ENCODE measurements at regions not wholly inside any gene's neighbourhood (a gene's known extent, or its start where the extent isn't known, plus 50 kb on each side); places are given as distances from the start of the nearest gene placed in this dataset.

DNA sequence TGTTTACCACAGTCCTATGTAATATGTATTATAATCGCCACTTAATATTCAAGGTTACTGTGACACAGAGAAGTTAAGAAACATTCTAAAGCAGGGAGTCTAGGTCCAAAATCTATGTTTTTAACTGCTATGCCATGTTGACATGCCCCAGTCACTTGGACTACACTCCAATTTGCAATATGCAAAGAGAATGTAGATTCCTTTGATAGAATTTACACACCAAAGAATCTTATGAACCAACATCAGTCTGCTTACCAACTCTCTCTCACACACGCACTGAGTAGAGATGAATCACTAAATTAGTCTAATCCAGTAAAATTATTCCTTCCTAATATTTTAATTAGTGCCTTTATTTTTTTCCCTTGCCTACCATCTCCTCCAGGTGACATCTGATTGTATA lies 266.2 kb downstream of the OLFM3 start:
- no peak for DNase-seq

- DNase-seq: no peak
Observed at GRCh38 chr1:101732261-101732660, 264.5 kb downstream of the OLFM3 start.

DNA sequence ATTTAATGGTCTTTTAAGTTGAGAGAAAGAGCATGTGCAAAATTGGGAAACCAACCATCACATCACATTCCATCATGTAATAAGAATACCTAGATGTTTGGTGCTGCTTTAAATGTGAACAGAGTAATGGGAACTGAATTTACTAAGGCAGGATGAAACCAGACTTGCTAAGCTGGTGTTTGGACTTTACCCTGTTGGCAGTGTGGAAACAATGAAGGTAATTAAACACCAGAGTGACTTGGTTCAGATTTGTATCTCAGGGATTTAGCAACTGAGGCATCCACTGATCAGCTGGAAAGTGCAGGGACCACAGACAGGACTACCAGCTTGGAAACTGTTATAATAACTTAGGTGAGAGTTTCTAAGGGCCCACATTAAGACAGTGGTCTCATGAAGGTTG lies 263.4 kb downstream of the OLFM3 start:
- no peak for DNase-seq

- DNase-seq: no peak
Observed at GRCh38 chr1:101738475-101738874, 258.3 kb downstream of the OLFM3 start.

DNA sequence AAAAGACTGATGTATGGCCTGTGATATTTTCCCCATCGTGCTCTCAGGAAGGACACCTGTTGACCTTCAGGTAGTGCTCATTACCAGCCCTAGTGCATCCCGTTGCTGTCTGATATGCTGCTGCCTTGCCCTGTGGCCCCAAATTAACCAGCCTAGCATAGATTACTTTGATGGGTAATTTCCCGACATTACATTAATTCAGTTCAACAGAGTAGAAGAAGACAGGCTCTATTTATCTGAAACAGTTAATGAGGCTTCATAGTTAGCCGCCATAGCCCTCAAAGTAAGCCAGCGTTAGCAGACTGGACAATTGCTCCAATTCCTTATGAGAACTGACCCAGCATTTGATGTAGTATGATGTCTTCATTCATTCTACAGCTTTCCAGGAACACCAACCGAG lies 257.6 kb downstream of the OLFM3 start:
- DNase-seq: no peak

DNA sequence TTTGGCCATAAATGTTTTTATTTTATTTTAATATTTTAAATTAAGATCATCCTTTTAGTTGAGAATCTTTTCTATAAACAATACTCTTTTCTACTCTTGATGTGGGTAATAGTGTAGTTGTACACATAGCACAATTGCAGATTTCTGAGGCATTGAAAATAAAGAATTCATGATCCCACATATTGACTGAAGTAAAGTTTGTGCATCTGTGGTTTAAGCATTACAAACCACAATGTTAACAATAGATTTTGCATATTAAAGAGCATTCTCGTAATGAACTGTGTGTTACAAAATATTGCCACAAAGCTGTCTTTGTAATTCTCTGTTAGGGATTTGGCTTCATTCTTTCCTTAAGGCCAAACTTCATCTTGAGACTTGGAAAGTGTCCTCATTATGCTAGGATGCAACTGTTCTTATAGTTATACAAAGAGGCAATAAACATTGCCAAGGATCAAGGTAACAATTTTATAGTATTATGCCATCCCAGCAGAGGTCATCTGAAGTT lies 256.8 kb downstream of the OLFM3 start:
- DNase-seq: no peak

DNA sequence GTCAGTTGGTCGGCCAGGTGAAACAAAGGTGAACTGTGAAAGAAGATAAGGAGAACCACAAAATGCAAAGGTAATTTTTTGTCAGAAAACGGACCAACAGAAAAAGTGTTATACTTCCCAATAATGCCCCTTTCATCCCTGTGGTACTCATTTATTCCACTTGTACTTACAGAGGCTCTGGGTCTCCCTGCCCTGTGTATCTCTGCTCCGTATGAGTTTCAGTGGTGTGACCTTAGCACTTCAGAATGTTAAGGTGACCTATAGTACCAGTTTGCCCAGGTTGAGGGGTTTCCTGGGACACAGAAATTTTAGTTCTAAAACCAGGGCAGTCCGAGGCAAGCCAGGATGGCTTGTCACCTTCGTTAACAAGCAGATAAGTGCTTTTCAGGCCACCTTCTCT lies 254.8 kb downstream of the OLFM3 start:
- DNase-seq: no peak

DNA sequence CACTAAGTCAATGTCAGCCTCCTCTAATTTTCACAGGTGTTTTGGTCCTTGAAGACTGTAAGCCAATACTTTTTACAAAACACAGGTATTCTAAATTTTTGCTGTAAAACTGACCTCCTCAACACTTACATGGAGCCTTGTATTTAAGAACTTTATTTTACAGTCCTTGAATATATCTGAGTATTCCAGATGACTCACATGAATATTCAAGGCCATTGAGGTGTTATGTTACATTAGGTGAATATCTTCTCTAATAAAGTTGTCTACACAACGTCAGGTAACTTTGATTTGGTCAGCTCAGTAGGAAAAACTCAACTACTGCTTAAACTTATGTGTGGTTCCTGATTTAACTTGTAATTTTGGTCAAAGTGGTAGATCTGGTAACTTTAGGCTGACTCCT lies 254.2 kb downstream of the OLFM3 start:
- DNase-seq: no peak

DNA sequence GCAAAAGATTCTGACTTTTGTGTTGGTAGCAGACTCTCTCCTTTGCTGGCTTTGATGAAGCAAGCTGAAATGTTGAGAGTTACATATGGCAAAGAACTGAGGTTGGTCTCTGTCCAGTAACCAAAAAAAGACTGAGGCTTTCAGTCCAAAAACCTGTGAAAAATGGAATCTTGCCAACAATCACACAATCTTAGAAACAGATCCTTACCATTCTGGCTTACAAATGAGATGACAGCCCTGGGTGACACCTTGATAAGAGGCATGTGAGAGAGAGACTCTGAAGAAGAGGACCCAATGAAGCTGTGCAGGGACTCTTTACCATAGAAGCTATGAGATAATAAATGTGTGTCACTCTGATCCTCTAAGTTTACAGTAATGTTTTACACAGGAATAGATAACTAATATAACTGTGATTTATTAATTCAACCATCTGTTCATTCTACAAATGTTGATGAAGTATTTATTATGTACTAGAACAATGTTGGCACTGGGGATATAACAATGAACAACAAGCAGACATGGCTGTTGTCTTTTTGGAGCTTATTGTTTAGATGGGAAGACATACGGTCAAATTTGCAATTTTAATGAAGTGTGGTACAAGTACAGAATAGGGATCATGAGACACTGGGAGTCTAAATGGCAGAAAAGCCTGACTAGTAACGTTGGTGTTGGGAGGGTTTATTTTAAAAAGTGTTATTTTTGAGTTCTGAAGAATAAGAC lies 251.0 kb downstream of the OLFM3 start:
- DNase-seq: no peak

- no peak for DNase-seq
Observed at GRCh38 chr1:101748077-101748476, 248.6 kb downstream of the OLFM3 start.
